IMR-90 (cell line): ENCODE measurements at regions not wholly inside any gene's neighbourhood (a gene's known extent, or its start where the extent isn't known, plus 50 kb on each side); places are given as distances from the start of the nearest gene placed in this dataset.

Source experiments
- ATAC-seq: fragments of 200-7000 bp; cut with Tn5 transposase; 2 replicates; pipeline ENCODE4 v1.9.1; 2020; ENCODE audit warnings: low read depth, mild to moderate bottlenecking, moderate library complexity
- BruUV-seq: library from RNA; stranded (reverse); fragments of 400-500 nt; replicated peaks from 2 replicates; lab custom pipeline; 2021; lab: Mats Ljungman, UMichigan
- CTCF ChIA-PET: fragments of 300-600 bp; formaldehyde crosslinking; extraction: SDS; loops from one replicate; lab custom pipeline; 2021; ENCODE audit warnings: antibody characterized with exemption; lab: Yijun Ruan, JAX
- POLR2A ChIA-PET: fragments of 300-600 bp; sonication (Branson Sonifier 250); formaldehyde crosslinking; loops from one replicate; lab custom pipeline; 2022; ENCODE audit warnings: antibody characterized with exemption; ENCODE audit not compliant: unreplicated experiment; lab: Charles Lee
- DNase-seq: peaks from one replicate; pipeline ENCODE4 v3.0.0; 2013
- H2AFZ ChIP-seq: replicated peaks from 2 replicates; pipeline ENCODE3; 2013; ENCODE audit warnings: low read length, mild to moderate bottlenecking; ENCODE audit not compliant: poor library complexity
- H2AK5ac ChIP-seq: 2 replicates; pipeline ENCODE4 v1.6.1; 2013; ENCODE audit warnings: low read depth, low read length, inconsistent platforms
- H2AK9ac ChIP-seq: replicated peaks from 2 replicates; pipeline ENCODE3; 2013; ENCODE audit warnings: mild to moderate bottlenecking, low read depth, low read length, moderate library complexity; ENCODE audit not compliant: poor library complexity
- H2BK120ac ChIP-seq: 2 replicates; pipeline ENCODE4 v1.6.1; 2013; ENCODE audit warnings: low read depth, low read length, inconsistent platforms
- H2BK15ac ChIP-seq: 3 replicates; pipeline ENCODE4 v1.6.1; 2013; ENCODE audit warnings: low read depth, low read length, inconsistent platforms
- H2BK20ac ChIP-seq: 2 replicates; pipeline ENCODE4 v1.6.1; 2013; ENCODE audit warnings: low read depth, mild to moderate bottlenecking, inconsistent platforms, low read length, moderate library complexity
- H2BK5ac ChIP-seq: 2 replicates; pipeline ENCODE4 v1.6.1; 2013; ENCODE audit warnings: mild to moderate bottlenecking, low read depth, low read length, inconsistent platforms; ENCODE audit not compliant: poor library complexity, severe bottlenecking
- H3K14ac ChIP-seq: replicated peaks from 2 replicates; pipeline ENCODE4 v1.6.1; 2013; ENCODE audit warnings: low read depth, low read length, inconsistent platforms
- H3K18ac ChIP-seq: 2 replicates; pipeline ENCODE4 v1.6.1; 2013; ENCODE audit warnings: low read depth, low read length, control low read depth
- H3K23ac ChIP-seq: 2 replicates; pipeline ENCODE4 v1.6.1; 2013; ENCODE audit warnings: low read depth, low read length, inconsistent platforms
- H3K27ac ChIP-seq: 2 replicates; pipeline ENCODE4 v1.5.1; 2013; ENCODE audit warnings: mild to moderate bottlenecking, control low read depth, low read length; ENCODE audit not compliant: insufficient read depth
- H3K27me3 ChIP-seq: 2 replicates; pipeline ENCODE4 v1.6.1; 2013; ENCODE audit warnings: low read length; ENCODE audit not compliant: control insufficient read depth, insufficient read depth
- H3K36me3 ChIP-seq: 2 replicates; pipeline ENCODE4 v1.6.1; 2013; ENCODE audit warnings: low read length, mixed read lengths; ENCODE audit not compliant: control insufficient read depth, insufficient read depth
- H3K4ac ChIP-seq: 2 replicates; pipeline ENCODE4 v1.6.1; 2013; ENCODE audit warnings: low read depth, low read length, inconsistent platforms
- H3K4me1 ChIP-seq: 2 replicates; pipeline ENCODE4 v1.6.1; 2013; ENCODE audit warnings: low read length, mixed read lengths; ENCODE audit not compliant: control insufficient read depth, insufficient read depth
- H3K4me2 ChIP-seq: 2 replicates; pipeline ENCODE4 v1.6.1; 2013; ENCODE audit warnings: low read depth, mild to moderate bottlenecking, control low read depth, low read length, moderate library complexity
- H3K4me3 ChIP-seq: 2 replicates; pipeline ENCODE4 v1.5.1; 2013; ENCODE audit warnings: low read depth, mild to moderate bottlenecking, control low read depth, low read length, moderate library complexity; ENCODE audit not compliant: insufficient read depth
- H3K56ac ChIP-seq: 2 replicates; pipeline ENCODE4 v1.6.1; 2013; ENCODE audit warnings: low read length, inconsistent platforms; ENCODE audit not compliant: insufficient read depth; ENCODE audit errors: extremely low read depth
- H3K79me1 ChIP-seq, 2 experiments: 2 replicates each; pipeline ENCODE4 v1.6.1; 2013; ENCODE audit warnings: low read length in 2 of 2, inconsistent platforms in 1 of 2, low read depth in 1 of 2
- H3K9ac ChIP-seq: 2 replicates; pipeline ENCODE4 v1.6.1; 2013; ENCODE audit warnings: low read depth, low read length, control low read depth
- H3K9me1 ChIP-seq: 2 replicates; pipeline ENCODE4 v1.6.1; 2013; ENCODE audit warnings: low read length, inconsistent platforms; ENCODE audit not compliant: insufficient read depth
- H3K9me3 ChIP-seq: 2 replicates; pipeline ENCODE4 v1.6.1; 2013; ENCODE audit warnings: low read length; ENCODE audit not compliant: control insufficient read depth, insufficient read depth
- H4K20me1 ChIP-seq: 2 replicates; pipeline ENCODE4 v1.6.1; 2013; ENCODE audit warnings: low read length, inconsistent platforms; ENCODE audit not compliant: insufficient read depth
- H4K5ac ChIP-seq: 2 replicates; pipeline ENCODE4 v1.6.1; 2013; ENCODE audit warnings: mild to moderate bottlenecking, low read depth, low read length, control low read depth
- H4K8ac ChIP-seq, 2 experiments: 2 replicates each; pipeline ENCODE4 v1.6.1; 2013; ENCODE audit warnings: low read depth in 2 of 2, low read length in 2 of 2, control low read depth in 1 of 2, inconsistent platforms in 1 of 2
- H4K91ac ChIP-seq: 2 replicates; pipeline ENCODE4 v1.6.1; 2013; ENCODE audit warnings: low read depth, low read length, inconsistent platforms; ENCODE audit not compliant: insufficient read depth
- BHLHE40 ChIP-seq: fragments of 150-350 bp; IDR thresholded peaks from 2 replicates; pipeline ENCODE4 v1.6.1; 2016; ENCODE audit warnings: mild to moderate bottlenecking, low read depth, low read length
- CEBPB ChIP-seq: IDR thresholded peaks from 2 replicates; pipeline ENCODE4 v1.6.1; 2012; ENCODE audit warnings: low read depth, low read length, improper control_type of control experiment
- CHD1 ChIP-seq: IDR thresholded peaks from 2 replicates; pipeline ENCODE4 v1.6.1; 2012; ENCODE audit warnings: low read depth, low read length, improper control_type of control experiment
- FOS ChIP-seq: fragments of 150-350 bp; IDR thresholded peaks from 2 replicates; pipeline ENCODE4 v1.6.1; 2016; ENCODE audit warnings: low read depth, low read length
- MAFK ChIP-seq: IDR thresholded peaks from 2 replicates; pipeline ENCODE4 v1.6.1; 2012; ENCODE audit warnings: low read depth, low read length, improper control_type of control experiment
- MAZ ChIP-seq: IDR thresholded peaks from 2 replicates; pipeline ENCODE4 v1.6.1; 2012; ENCODE audit warnings: low read depth, mild to moderate bottlenecking, low read length, improper control_type of control experiment, moderate library complexity, borderline replicate concordance
- MXI1 ChIP-seq: IDR thresholded peaks from 2 replicates; pipeline ENCODE4 v1.6.1; 2012; ENCODE audit warnings: low read depth, mild to moderate bottlenecking, low read length, moderate library complexity, borderline replicate concordance
- NFE2L2 ChIP-seq: fragments of 150-350 bp; IDR thresholded peaks from 2 replicates; pipeline ENCODE4 v1.6.1; 2016; ENCODE audit warnings: low read depth, mild to moderate bottlenecking, low read length
- POLR2A ChIP-seq: IDR thresholded peaks from 2 replicates; pipeline ENCODE4 v1.6.1; 2012; ENCODE audit warnings: mild to moderate bottlenecking, low read depth, low read length
- RAD21 ChIP-seq: IDR thresholded peaks from 2 replicates; pipeline ENCODE4 v1.6.1; 2012; ENCODE audit warnings: low read length, improper control_type of control experiment
- RCOR1 ChIP-seq: IDR thresholded peaks from 2 replicates; pipeline ENCODE4 v1.6.1; 2012; ENCODE audit warnings: mild to moderate bottlenecking, low read length, improper control_type of control experiment; ENCODE audit not compliant: insufficient replicate concordance
- RFX5 ChIP-seq: IDR thresholded peaks from 2 replicates; pipeline ENCODE4 v1.8.0; 2012; ENCODE audit warnings: low read depth, mild to moderate bottlenecking, low read length, moderate library complexity
- SMC3 ChIP-seq: fragments of 150-350 bp; IDR thresholded peaks from 2 replicates; pipeline ENCODE4 v1.6.1; 2016; ENCODE audit warnings: low read depth, mild to moderate bottlenecking, antibody characterized with exemption, low read length, moderate library complexity
- USF2 ChIP-seq: fragments of 150-350 bp; IDR thresholded peaks from 2 replicates; pipeline ENCODE4 v1.6.1; 2017; ENCODE audit warnings: mild to moderate bottlenecking, antibody characterized with exemption, low read length, low read depth
- WGBS, 2 experiments: methylation state at CpG; one replicate each; pipeline versions ENCODE4 v1.1.5 to v1.1.7; 2013; ENCODE audit warnings: missing lambda C conversion rate in 2 of 2; ENCODE audit not compliant: insufficient read length in 1 of 2; ENCODE audit errors: extremely low coverage in 2 of 2; 5-methylcytosine and 5-hydroxymethylcytosine counted together
- dilution Hi-C: fragments of 300-500 bp; cut with HindIII; formaldehyde crosslinking; loops from one replicate; pipeline ENCODE4 v1.14.3; 2018; ENCODE audit warnings: low sequenced_read_pairs; ENCODE audit not compliant: unreplicated experiment
- in situ Hi-C: fragments of 300-500 bp; cut with MboI; formaldehyde crosslinking; loops from 3 replicates; pipeline ENCODE4 v1.14.3; 2019; ENCODE audit warnings: low sequenced_read_pairs, inconsistent platforms, mixed read lengths
- intact Hi-C: fragments of 100-400 bp; cut with micrococcal nuclease; formaldehyde crosslinking; loops from 2 replicates; pipeline ENCODE4 v1.10.0; 2022
- TF ChIP-seq, protein P1 (sequence below): conservative IDR thresholded peaks from 2 replicates; pipeline ENCODE4 v1.5.1; 2012; ENCODE audit warnings: mild to moderate bottlenecking, low read depth, low read length, improper control_type of control experiment
- TF ChIP-seq, protein P2 (sequence below): fragments of 150-350 bp; IDR thresholded peaks from 2 replicates; pipeline ENCODE4 v1.6.1; 2016; ENCODE audit warnings: low read depth, mild to moderate bottlenecking, low read length, moderate library complexity, borderline replicate concordance

GRCh38 chr18:78927156-78927555, 52.5 kb upstream of the SALL3 start:
- Histone ChIP-seq H2BK20ac (no peak overlapping the region), H3K9me1 (no peaks in the 10 kb centered on the region), H3K9me3 (peaks cover 50% of the 10 kb centered on the region), H4K20me1 (no peaks in the 10 kb centered on the region), H4K91ac (no peak overlapping the region), H3K14ac (no peak overlapping the region), H2BK120ac (no peak overlapping the region), H3K4me3 (no peak overlapping the region), H3K23ac (no peak overlapping the region), H4K8ac (no peak overlapping the region), H3K56ac (no peak overlapping the region), H3K9ac (no peak overlapping the region), H3K36me3 (no peaks in the 10 kb centered on the region), H4K5ac (no peak overlapping the region), H3K4me2 (no peak overlapping the region), H3K27ac (no peak overlapping the region), H3K79me1 (no peaks in the 10 kb centered on the region), H3K4ac (no peak overlapping the region), H3K18ac (no peak overlapping the region), H2BK15ac (no peak overlapping the region), H2AK9ac (no peak overlapping the region), H3K27me3 (no peaks in the 10 kb centered on the region), H3K4me1 (no peaks in the 10 kb centered on the region), H2AK5ac (no peak overlapping the region), H2BK5ac (no peak overlapping the region), H2AFZ (no peak overlapping the region)
- dilution Hi-C loops, result no loop called here
- 35% methylated on average over 6 of the region's 10 CpGs; no CpG with 5 or more reads in 1 of the 2 experiments for WGBS, 2 experiments
- ChIA-PET CTCF (no interaction called here), POLR2A (no interaction called here)
- DNase-seq, result no peak
- intact Hi-C loops, result no loop called here
- TF ChIP-seq RFX5 (no peak), BHLHE40 (no peak), POLR2A (no peak), RCOR1 (no peak), MAFK (no peak), CEBPB (no peak), FOS (no peak), MXI1 (no peak), RAD21 (no peak), USF2 (no peak), NFE2L2 (no peak), MAZ (no peak), SMC3 (no peak), CHD1 (no peak)
- TF ChIP-seq, protein P1, sequence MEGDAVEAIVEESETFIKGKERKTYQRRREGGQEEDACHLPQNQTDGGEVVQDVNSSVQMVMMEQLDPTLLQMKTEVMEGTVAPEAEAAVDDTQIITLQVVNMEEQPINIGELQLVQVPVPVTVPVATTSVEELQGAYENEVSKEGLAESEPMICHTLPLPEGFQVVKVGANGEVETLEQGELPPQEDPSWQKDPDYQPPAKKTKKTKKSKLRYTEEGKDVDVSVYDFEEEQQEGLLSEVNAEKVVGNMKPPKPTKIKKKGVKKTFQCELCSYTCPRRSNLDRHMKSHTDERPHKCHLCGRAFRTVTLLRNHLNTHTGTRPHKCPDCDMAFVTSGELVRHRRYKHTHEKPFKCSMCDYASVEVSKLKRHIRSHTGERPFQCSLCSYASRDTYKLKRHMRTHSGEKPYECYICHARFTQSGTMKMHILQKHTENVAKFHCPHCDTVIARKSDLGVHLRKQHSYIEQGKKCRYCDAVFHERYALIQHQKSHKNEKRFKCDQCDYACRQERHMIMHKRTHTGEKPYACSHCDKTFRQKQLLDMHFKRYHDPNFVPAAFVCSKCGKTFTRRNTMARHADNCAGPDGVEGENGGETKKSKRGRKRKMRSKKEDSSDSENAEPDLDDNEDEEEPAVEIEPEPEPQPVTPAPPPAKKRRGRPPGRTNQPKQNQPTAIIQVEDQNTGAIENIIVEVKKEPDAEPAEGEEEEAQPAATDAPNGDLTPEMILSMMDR, result no peak
- TF ChIP-seq, protein P2, sequence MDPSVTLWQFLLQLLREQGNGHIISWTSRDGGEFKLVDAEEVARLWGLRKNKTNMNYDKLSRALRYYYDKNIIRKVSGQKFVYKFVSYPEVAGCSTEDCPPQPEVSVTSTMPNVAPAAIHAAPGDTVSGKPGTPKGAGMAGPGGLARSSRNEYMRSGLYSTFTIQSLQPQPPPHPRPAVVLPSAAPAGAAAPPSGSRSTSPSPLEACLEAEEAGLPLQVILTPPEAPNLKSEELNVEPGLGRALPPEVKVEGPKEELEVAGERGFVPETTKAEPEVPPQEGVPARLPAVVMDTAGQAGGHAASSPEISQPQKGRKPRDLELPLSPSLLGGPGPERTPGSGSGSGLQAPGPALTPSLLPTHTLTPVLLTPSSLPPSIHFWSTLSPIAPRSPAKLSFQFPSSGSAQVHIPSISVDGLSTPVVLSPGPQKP, result no peak
- no TSS peak for BruUV-seq
- ATAC-seq, result no peak
- in situ Hi-C loops, result no loop called here
